ENCODE measurements at regions not wholly inside any gene's neighbourhood (a gene's known extent, or its start where the extent isn't known, plus 50 kb on each side); places are given as distances from the start of the nearest gene placed in this dataset.

- no peak for DNase-seq (ENCODE audit: low spot score)
Observed at GRCh38 chr17:73983621-73984400, 219.7 kb upstream of the RPL38 start.

- no peak for DNase-seq (ENCODE audit: low spot score)
Observed at GRCh38 chr17:73984941-73985340, 218.5 kb upstream of the RPL38 start.

- DNase-seq (ENCODE audit: low spot score) = no peak
Observed at GRCh38 chr17:73985466-73986015, 217.9 kb upstream of the RPL38 start.

- DNase-seq (ENCODE audit: low spot score) = no peak
Observed at GRCh38 chr17:73986641-73987177, 216.8 kb upstream of the RPL38 start.

- DNase-seq (ENCODE audit: low spot score) = no peak
Observed at GRCh38 chr17:73987395-73987794, 216.1 kb upstream of the RPL38 start.

GRCh38 chr17:73987845-73988509 lies 215.5 kb upstream of the RPL38 start:
- no peak for DNase-seq (ENCODE audit: low spot score)

- DNase-seq (ENCODE audit: low spot score) = no peak
Observed at GRCh38 chr17:73989671-73990070, 213.8 kb upstream of the RPL38 start.

GRCh38 chr17:73990290-73990689 lies 213.2 kb upstream of the RPL38 start:
- no peak for DNase-seq (ENCODE audit: low spot score)

- DNase-seq (ENCODE audit: low spot score) = no peak
Observed at GRCh38 chr17:73991260-73991659, 212.2 kb upstream of the RPL38 start.

- DNase-seq (ENCODE audit: low spot score) = no peak
Observed at GRCh38 chr17:73994946-73995345, 208.5 kb upstream of the RPL38 start.

GRCh38 chr17:73997059-73997458 lies 206.4 kb upstream of the RPL38 start:
- no peak for DNase-seq (ENCODE audit: low spot score)

- DNase-seq (ENCODE audit: low spot score) = no peak
Observed at GRCh38 chr17:73998249-73998648, 205.2 kb upstream of the RPL38 start.

GRCh38 chr17:73998653-73999645 lies 204.5 kb upstream of the RPL38 start:
- peak; percentile 66 for DNase-seq (ENCODE audit: low spot score)

- DNase-seq (ENCODE audit: low spot score) = no peak
Observed at GRCh38 chr17:74001145-74001544, 202.3 kb upstream of the RPL38 start.

- DNase-seq (ENCODE audit: low spot score) = no peak
Observed at GRCh38 chr17:74002241-74002640, 201.2 kb upstream of the RPL38 start.

- DNase-seq (ENCODE audit: low spot score) = no peak
Observed at GRCh38 chr17:74004056-74004455, 199.4 kb upstream of the RPL38 start.

GRCh38 chr17:74005790-74006189 lies 197.7 kb upstream of the RPL38 start:
- no peak for DNase-seq (ENCODE audit: low spot score)

- DNase-seq (ENCODE audit: low spot score) = no peak
Observed at GRCh38 chr17:74006371-74006770, 197.1 kb upstream of the RPL38 start.

GRCh38 chr17:74008196-74008595 lies 195.3 kb upstream of the RPL38 start:
- DNase-seq (ENCODE audit: low spot score) = no peak

GRCh38 chr17:74009056-74009625 lies 194.3 kb upstream of the RPL38 start:
- DNase-seq (ENCODE audit: low spot score) = no peak

GRCh38 chr17:74010903-74011302 lies 192.6 kb upstream of the RPL38 start:
- DNase-seq (ENCODE audit: low spot score) = no peak
